GM19023 (cell line): ENCODE measurements at regions not wholly inside any gene's neighbourhood (a gene's known extent, or its start where the extent isn't known, plus 50 kb on each side); places are given as distances from the start of the nearest gene placed in this dataset.
"Not testable (repeated sequence)": the region's sequence is repeated elsewhere in the genome, so short reads cannot be mapped to it uniquely, and the experiment has no call there.

Source experiments
- ATAC-seq: cut with Tn5 transposase; IDR thresholded peaks from one replicate; pipeline ENCODE4 v1.9.1; 2021; ENCODE audit warnings: mild to moderate bottlenecking, moderate library complexity; ENCODE audit not compliant: unreplicated experiment

DNA sequence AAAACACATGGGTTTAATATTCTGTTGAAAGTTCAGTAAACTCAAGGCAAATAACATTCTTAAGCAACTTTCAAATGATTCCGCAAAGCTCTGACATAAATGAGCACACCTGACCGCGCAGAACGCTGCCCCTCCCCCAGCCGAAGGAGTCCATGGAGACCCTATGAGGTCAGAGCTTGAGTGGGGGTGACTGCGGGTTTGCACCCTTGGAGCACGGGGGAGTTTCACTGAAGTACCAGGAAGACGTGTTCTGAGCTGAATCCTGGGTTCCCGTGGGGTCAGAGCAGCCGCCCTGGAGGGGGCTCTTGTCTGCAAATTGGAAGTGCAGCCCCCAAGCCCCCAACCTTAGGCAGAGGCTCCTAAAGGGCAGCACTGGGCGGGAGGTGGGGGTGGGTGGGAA, 324.1 kb upstream of the SFSWAP start:
- ATAC-seq, result no peak

DNA sequence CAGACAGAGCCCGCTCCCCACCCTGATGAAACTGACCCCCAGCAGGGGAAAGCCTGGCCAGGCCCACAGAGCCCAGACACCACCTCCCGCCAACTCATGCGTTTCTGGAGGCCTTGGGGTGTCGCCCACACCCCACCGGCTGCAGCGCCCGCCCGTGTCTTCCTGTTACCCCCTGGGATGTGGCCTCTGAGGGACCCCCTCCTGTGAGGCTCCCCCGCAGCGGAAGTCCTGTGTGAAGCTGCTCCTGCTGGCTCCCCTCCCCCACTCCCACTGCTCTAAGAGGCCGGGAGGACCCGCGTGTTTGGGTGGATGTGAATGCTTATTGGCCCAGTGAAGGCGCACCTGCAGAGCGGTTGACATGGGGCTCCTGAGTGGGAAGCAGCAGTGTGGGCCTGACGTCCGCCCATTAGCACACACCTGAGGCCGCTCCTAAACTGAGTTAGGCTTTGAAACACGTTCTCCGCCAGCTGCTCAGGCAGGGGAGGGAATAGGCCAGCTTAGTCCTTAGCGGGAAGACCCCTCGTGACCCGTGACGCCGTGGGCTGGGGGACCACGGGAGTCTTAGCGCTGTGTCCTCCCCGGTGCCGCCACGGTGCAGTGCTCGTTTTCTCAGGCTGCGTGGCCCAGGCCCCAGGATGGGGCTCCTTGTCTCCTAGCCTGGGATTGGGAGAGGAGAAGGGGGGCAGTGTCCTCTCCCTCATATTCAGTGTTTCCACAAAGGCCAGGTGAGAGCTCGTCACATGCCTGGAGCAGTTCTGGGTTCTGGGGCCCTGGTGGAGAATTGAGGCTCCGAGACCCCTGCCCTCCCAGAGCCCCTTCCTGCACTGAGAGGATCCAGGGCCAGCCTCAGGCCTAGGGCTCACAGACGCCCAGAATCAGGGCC, 323.4 kb upstream of the SFSWAP start:
- ATAC-seq, result no peak

DNA sequence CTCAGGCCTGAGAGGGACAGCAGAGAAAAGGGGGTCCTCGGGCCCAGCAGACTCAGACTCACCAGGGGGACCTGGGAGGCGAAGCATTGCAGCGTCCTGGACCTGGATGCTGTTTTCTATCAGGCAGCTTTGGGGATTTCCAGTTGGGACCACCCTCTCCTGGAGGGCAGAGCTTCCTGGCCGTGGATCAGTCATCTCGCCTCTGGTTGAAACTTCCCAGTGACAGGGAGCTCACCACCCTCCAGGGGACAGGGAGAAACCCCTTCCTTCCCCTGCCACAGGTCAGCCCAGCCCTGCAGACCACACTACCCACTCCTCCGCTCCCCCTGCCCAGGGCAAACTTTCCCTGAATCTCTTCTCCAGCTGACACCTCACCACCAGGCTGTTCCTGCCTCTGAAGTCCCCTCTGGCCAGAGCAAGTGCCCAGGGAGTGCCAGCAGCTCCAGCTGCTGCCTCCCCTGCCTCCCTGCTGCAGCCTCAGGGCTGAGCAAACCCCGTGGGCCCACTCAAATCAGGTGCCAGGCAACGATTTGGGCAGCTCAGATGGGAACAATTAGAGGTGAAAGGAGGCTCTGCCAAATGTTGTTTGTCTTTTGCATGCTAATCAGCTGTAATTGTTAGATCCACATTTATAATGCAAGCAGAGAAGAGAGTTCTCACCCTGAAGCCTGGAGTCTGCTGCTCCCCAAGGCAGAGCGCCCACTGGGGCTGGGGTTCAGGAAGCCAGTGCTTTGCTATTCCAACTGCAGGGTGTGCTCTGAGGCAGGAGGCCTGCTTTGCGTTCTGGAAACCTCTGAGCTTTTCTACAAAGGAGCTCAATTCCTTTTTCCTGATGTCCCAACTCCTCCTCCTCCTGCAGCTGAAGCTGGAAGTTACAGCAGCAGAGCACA, 322.5 kb upstream of the SFSWAP start:
- not testable (repeated sequence) for ATAC-seq

DNA sequence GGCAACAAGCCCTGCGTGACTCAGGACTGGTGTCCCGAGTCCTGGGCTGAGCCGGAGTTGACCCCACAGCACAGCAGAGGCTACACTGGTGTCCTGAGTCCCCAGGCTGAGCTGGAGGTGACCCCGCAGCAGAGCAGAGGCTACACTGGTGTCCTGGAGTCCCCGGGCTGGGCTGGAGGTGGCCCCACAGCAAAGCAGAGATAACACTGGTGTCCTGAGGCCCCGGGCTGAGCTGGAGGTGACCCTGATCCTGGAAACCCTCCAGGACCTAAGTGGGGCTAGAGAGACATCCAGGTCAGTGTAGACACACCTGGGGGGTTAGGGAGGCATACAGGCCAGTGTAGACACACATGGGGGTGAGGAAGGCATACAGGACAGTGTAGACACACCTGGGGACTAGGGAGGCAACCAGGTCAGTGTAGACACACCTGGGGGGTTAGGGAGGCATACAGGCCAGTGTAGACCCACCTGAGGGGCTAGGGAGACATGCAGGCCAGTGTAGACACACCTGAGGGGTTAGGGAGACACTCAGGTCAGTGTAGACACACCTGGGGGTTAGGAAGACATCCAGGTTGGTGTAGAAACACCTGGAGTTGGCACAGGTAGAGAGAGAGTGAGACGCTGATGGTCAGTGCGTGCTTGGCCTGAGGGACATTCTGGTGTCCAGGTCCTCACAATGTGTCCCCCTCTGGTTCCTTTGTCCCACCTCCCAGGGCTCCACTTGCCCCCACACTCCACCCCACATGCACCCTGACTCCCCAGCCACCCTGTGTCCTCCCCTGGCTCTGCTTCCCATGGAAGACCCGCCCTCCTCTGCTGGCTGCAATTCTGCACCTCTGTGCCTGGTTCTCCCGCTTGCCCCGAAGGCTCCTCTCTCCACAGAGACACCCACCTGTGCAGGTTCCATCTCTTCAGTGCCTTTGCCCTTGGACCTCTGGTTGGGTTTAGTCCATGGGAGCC, 321.6 kb upstream of the SFSWAP start:
- no peak for ATAC-seq

DNA sequence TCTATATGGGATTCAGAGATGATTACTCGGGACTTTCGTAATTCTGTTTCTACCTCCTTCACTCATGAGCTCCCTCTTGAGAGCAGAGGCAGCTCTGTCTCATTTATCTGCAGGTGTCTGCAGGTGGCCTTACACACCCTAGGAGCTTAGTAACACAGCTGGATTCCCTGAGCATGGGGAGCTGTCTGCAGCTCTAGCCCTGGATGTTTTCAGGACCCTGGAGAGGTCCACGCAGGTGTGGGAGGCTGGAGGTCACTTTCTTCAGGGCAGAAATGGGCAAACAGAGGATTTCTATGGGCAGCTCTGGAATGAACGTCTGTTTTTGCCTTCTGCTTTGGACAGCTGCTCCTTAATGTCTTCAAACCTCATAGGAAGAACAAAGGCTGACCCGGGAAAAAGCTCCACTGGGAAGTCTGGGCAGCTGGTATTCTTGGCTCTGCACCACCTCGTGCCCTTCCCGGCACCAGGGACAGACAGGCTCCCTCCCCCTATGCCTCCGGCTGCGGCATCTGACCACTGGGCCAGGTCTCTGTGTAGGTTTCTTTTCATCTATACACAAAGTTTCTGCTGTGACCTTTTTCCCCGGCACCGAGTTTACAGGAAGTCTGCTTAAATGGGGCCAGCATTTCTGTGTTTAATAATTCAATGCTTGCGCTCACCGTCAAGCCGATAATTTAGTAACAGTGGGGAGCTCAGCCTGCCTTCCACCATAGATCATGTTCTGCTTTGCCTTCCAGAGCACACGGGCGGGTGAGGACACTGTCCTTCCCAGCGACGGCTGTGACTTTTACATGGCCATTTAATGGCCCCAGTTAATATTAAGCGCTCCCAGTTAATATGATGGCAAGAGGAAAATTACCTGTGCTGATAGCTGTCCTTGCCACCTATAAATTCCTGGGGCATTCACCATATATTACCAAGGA, 320.2 kb upstream of the SFSWAP start:
- ATAC-seq, result no peak

DNA sequence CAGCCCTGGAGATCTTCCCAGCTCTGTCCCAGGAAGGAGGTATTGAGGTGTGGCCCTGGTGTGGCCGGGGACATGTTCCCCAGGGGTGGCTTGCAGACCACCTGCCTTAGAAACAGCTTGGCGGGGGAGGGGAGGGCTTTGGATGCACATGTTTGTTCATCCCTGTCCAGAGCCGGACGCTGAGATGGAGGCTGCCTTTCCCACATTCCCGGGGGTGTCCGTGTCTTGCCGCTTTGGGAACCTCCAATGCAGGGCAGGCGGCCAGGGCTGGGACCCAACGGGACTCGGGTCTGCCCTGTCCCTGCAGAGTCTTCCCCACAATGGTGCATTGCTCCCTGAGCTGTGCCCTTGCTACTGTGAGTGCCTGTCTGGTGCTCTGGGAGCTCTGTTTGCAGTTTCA, 319.5 kb upstream of the SFSWAP start:
- no peak for ATAC-seq

DNA sequence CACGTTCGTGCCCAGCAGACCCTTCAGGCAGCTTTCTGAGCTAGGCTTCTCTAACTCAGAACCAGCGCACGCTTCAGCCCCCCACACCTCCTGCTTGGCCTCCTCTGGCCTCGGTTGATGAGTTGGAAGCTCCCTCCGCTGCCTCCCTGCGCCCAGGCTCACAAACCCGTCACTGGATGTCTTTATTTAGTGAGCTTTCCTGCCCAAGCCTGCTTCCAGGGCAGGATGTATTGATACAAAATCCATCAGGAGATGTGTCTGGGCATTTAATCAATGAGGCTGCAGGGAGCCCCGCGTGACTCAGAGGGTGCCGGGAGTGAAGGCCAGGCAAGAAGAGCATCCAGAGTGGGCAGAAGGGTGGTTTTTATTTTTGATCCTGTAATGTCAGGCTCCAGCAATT, 316.1 kb upstream of the SFSWAP start:
- ATAC-seq, result not testable (repeated sequence)

DNA sequence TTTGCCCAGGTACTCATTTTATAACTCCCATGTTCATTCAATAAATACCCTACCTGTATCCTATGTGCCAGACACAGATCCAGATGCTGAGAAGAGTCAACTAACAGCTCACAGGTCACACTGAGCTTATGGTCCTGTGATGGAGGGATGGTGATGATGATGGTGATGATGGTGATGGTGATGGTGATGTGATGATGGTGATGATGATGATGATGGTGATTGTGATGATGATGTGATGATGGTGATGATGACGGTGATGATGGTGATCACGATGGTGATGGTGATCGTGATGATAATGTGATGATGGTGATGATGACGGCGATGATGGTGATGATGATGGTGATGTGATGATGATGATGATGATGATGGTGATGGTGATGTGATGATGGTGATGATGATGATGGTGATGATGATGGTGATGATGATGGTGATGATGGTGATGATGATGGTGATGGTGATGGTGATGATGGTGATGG, 315.6 kb upstream of the SFSWAP start:
- not testable (repeated sequence) for ATAC-seq

DNA sequence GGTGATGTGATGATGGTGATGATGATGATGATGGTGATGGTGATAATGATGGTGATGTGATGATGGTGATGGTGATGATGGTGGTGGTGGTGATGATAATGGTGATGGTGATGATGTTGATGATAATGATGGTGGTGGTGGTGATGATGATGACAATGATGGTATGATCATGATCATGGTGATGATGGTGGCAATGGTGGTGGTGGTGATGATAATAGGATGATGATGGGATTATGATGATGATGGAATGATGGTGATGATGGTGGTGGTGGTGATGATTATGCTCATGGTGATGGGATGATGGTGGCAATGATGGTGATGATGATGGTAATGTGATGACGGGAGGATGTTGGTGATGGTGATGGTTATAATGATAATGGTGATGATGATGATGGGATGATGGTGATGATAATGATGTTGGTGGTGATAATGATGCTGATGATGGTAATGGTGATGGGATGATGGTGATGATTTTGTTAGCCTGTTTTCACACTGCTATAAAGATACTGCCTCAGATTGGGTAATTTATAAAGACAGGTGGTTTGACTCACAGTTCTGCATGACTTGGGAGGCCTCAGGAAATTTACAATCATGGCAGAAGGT, 314.8 kb upstream of the SFSWAP start:
- ATAC-seq, result no peak

DNA sequence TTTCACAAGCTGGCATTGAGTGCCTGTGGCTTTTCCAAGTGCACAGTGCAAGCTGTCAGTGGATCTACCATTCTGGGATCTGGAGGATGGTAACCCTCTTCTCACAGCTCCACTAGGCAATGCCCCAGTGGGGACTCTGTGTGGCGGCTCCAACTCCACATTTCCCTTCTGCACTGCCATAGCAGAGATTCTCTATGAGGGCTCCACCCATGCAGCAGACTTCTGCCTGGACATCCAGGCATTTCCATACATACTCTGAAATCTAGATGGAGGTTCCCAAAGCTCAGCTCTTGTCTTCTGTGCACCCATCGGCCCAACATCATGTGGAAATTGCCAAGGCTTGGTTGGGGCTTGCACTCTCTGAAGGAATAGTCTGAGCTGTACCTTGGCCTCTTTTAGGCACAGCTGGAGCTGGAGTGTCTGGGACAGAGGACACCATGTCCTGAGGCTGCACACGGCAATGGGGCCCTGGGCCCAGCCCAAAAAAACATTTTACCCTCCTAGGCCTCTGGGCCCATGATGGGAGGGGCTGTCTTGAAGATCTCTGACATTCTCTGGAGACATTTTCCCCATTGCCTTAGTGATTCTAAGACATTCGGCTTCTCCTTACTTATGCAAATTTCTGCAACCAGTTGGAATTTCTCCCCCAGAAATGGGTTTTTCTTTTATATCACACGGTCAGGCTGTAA, 313.3 kb upstream of the SFSWAP start:
- no peak for ATAC-seq

DNA sequence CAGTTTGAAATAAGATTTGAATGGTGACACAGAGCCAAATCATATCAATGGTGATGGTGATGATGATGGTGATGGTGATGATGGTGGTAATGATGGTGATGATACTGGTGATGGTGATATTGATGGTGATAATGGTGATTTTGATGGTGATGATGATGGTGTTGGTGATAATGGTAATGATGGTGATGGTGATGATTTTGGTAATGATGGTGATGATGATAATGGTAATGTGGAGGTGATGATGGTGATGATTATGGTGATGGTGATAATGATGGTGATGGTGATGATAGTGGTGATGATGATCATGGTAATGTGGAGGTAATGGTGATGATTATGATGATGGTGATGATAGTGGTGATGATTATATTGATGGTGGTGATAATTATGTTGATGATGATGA, 311.9 kb upstream of the SFSWAP start:
- ATAC-seq, result no peak

DNA sequence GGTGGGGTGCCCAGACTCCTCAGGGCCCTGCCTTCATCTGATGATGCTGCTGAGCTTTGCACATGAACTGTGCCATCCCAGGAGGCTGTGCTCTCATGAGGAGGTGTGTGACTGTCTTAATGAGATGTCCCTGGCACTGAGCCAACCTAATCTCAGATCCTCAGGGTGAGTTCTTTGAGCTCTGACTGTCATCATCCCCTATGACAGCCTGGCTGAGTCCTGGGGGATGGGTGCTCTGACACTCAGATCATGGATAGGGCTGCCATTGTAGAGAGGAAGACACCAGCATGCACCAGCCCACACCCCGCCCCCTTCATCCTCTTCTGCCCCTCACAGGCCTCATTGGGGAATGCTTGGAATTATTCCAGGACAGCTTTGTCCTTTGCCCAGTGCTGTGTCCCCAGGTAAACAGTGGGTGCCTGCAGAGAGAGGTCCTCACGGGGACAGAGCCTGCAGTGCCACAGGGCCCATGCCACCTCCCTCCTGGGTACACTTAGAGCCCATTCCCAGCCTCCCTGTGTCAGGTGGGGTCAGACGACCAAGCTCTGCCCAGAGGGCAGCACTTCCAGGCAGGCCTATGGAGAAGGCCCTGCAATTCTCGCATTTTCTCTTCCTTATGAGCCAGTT, 310.1 kb upstream of the SFSWAP start:
- not testable (repeated sequence) for ATAC-seq

DNA sequence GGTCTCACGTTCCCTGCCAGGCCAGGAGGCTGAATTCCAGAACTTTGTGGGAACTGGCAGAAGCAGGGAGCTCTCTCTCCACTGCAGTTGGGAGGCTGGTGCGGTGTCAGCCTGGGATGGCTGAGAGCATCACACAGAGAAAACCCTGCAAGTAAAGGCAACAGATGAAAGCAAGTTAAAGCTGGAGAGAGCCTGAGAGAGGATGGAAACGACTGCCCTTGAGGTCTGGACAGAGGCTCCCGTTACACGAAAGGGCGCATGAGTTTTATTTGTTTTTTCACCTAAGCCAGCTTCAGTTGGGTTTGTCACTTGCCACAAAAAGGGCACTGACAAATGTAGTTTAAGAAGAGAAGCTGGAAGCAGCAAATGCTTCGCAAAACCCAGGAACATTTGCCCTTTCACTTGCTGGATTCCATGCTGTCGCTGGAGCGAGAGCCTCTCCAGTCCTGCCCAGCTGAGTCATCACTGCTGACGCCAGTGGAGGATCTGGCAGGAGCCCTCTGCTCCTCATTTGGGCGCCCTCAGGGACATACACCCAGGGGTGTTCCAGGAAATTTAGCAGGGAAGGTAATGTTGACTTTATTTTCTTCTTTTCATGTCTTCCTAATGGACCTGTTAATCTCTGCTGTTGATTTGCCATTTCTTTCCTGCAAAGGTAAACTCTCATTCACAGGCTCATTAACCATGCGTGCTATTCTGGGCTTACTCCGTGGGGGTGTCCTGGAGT, 308.8 kb upstream of the SFSWAP start:
- not testable (repeated sequence) for ATAC-seq

DNA sequence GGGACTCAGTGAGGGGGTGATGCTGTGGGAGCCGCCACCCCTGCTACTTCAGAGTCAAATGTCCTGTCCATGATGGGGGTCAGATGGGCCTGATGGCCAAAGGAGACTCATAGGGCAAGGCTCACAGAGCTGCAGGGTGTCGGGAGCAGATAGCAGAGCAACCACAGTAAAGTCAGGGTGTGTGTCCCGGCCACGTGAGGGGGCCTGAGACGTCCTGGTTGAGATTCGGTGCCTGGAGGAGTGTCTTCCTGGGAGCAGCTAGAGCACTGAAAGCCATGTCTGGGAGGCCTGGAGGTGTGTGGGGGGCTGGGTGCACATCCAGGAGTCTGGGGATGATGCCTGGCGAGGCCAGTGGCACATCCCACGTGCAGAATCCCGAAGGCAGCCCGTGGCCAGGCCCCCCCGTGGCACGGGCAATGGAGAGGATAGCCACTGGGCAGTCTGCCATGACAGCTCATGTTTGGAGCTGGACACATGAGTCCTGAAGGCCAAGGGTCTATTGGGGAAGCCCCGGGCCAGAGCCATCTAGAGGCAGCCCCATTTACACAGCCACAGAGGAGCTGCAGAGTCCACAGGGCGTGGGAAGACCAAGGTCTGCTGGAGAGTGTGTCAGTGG, 308.0 kb upstream of the SFSWAP start:
- no peak for ATAC-seq

DNA sequence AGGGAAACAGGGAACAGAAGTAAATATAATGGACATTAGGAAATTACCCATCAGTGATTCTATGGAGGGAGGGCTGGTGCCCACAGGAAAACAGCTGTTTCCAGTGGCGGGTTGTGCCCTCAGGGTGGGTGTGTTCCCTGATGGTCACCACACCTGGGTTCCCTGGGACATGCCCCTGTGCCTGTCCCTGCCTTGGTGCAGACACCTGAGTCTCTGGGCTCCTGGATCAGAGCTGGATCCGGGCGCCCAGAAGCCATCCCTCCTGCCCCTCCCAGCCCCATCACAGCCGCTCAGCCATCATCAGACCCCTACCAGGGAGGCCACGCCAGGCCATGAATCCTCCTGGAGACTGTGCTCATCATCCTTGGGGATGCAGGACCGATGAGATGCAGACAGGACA, 307.2 kb upstream of the SFSWAP start:
- no peak for ATAC-seq

DNA sequence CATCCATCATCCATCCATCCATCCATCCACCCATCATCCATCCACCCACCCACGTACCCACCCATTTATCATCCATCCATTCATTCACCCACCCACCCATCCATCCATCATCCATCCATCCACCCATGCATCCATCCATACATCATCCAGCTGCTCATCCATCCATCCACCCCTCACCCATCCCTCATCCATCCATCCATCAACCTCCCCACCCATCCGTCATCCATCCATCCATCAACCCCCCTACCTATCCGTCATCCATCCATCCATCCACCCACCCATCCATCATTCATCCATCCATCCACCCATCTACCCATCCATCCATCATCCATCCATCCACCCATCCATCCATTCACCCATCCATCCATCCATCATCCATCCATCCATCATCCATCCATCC, 306.2 kb upstream of the SFSWAP start:
- ATAC-seq, result no peak
